Lung (tissue), 11 donors: ENCODE measurements at regions not wholly inside any gene's neighbourhood (a gene's known extent, or its start where the extent isn't known, plus 50 kb on each side); places are given as distances from the start of the nearest gene placed in this dataset.

ENCODE experiments used
- ATAC-seq: fragments of 200-7000 bp; cut with Tn5 transposase; one replicate; pipeline ENCODE4 v1.9.1; 2020; ENCODE audit warnings: moderate number of reproducible peaks; ENCODE audit not compliant: insufficient read depth, low FRiP score
- DNase-seq, 3 donors: peaks; one replicate each; pipeline ENCODE4 v3.0.0-alpha.2; 2013 to 2017
- H3K27ac ChIP-seq, 2 donors: one replicate each; pipeline ENCODE4 v1.5.1; 2013; ENCODE audit warnings: mild to moderate bottlenecking in 2 of 2, moderate library complexity in 2 of 2, control low read depth in 1 of 2, inconsistent platforms in 1 of 2, low read depth in 1 of 2, low read length in 1 of 2
- H3K27me3 ChIP-seq, 3 donors: one replicate each; pipeline ENCODE4 v1.5.1; 2013; ENCODE audit warnings: low read length in 2 of 3; ENCODE audit not compliant: control insufficient read depth in 3 of 3, insufficient read depth in 3 of 3
- H3K36me3 ChIP-seq, 4 donors: one replicate each; pipeline ENCODE4 v1.5.1; 2013; ENCODE audit warnings: low read length in 4 of 4, mild to moderate bottlenecking in 1 of 4, moderate library complexity in 1 of 4; ENCODE audit not compliant: control insufficient read depth in 4 of 4, insufficient read depth in 4 of 4
- H3K4me1 ChIP-seq, 5 donors: one replicate each; pipeline ENCODE4 v1.5.1; 2013; ENCODE audit warnings: low read length in 5 of 5, mild to moderate bottlenecking in 2 of 5, moderate library complexity in 1 of 5; ENCODE audit not compliant: control insufficient read depth in 5 of 5, insufficient read depth in 5 of 5
- H3K4me3 ChIP-seq: one replicate; pipeline ENCODE4 v1.5.1; 2013; ENCODE audit warnings: mild to moderate bottlenecking, control low read depth, moderate library complexity
- H3K9ac ChIP-seq, 2 donors: one replicate each; pipeline ENCODE4 v1.5.1; 2013; ENCODE audit warnings: low read length in 2 of 2, control low read depth in 1 of 2; ENCODE audit not compliant: insufficient read depth in 1 of 2
- H3K9me3 ChIP-seq, 4 donors: one replicate each; pipeline ENCODE4 v1.5.1; 2013; ENCODE audit warnings: low read length in 3 of 4, mild to moderate bottlenecking in 1 of 4, moderate library complexity in 1 of 4; ENCODE audit not compliant: control insufficient read depth in 4 of 4, insufficient read depth in 3 of 4
- CTCF ChIP-seq: IDR thresholded peaks from 2 replicates; pipeline ENCODE4 v1.5.1; 2012; ENCODE audit warnings: mild to moderate bottlenecking; ENCODE audit errors: control extremely low read depth, extremely low read depth
- WGBS, 2 donors: extraction: QIAGEN DNeasy Blood & Tissue Kit; methylation state at CpG; one replicate each; pipeline ENCODE4 v1.1.7; 2013; 5-methylcytosine and 5-hydroxymethylcytosine counted together
- donor health status: control.
- donor health status: control.
- donor health status: Bipolar disorder and iron deficiency.
- donor health status: healthy.
- donor health status: DM: yes; HTN: yes; CAD: no.

- WGBS, 2 donors = 79 to 91% methylated on average over 4 of the region's 4 CpGs
- Histone ChIP-seq H3K27me3 (no peaks in the 10 kb centered on the region), H3K9me3 (peaks cover 0 to 4% (median 0%) of the 10 kb centered on the region in 4 donors), H3K27ac (no peak overlapping the region), H3K9ac (no peak overlapping the region), H3K36me3 (no peaks in the 10 kb centered on the region), H3K4me1 (peaks cover 0 to 8% (median 3%) of the 10 kb centered on the region in 5 donors), H3K4me3 (no peak overlapping the region)
- TF ChIP-seq CTCF = no peak
- DNase-seq (no peak), ATAC-seq (no peak)
Observed at GRCh38 chr5:133867341-133867740, 101.1 kb downstream of the C5orf15 start.

- peaks cover 0 to 4% (median 0%) of the 10 kb centered on the region in 4 donors for H3K9me3 ChIP-seq
- TF ChIP-seq CTCF = no peak
- H3K9ac ChIP-seq = no peak overlapping the region
- H3K36me3 ChIP-seq = no peaks in the 10 kb centered on the region
- no peaks in the 10 kb centered on the region for H3K27me3 ChIP-seq
- H3K4me3 ChIP-seq = no peak overlapping the region
- 55 to 74% methylated on average over 3 of the region's 3 CpGs for WGBS, 2 donors
- no peak overlapping the region for H3K27ac ChIP-seq
- no peak for DNase-seq
- H3K4me1 ChIP-seq = peaks cover 0 to 8% (median 3%) of the 10 kb centered on the region in 5 donors
- ATAC-seq = no peak
Observed at GRCh38 chr5:133866903-133867245, 101.6 kb downstream of the C5orf15 start.

GRCh38 chr5:133866160-133866902 lies 102.1 kb downstream of the C5orf15 start:
- 88 to 91% methylated on average over 12 of the region's 12 CpGs for WGBS, 2 donors

More at GRCh38 chr5:133866160-133866902, 102.1 kb downstream of the C5orf15 start:
- no peak for TF ChIP-seq CTCF
- Histone ChIP-seq H3K27me3 (no peaks in the 10 kb centered on the region), H3K4me1 (peaks cover 0 to 8% (median 3%) of the 10 kb centered on the region in 5 donors), H3K9me3 (peaks cover 0 to 4% (median 0%) of the 10 kb centered on the region in 4 donors), H3K36me3 (no peaks in the 10 kb centered on the region), H3K9ac (no peak overlapping the region), H3K4me3 (no peak overlapping the region), H3K27ac (no peak overlapping the region)
- no peak for ATAC-seq
- no peak for DNase-seq
